ENCODE measurements at regions not wholly inside any gene's neighbourhood (a gene's known extent, or its start where the extent isn't known, plus 50 kb on each side); places are given as distances from the start of the nearest gene placed in this dataset.
"Not testable (repeated sequence)": the region's sequence is repeated elsewhere in the genome, so short reads cannot be mapped to it uniquely, and the experiment has no call there.

DNA sequence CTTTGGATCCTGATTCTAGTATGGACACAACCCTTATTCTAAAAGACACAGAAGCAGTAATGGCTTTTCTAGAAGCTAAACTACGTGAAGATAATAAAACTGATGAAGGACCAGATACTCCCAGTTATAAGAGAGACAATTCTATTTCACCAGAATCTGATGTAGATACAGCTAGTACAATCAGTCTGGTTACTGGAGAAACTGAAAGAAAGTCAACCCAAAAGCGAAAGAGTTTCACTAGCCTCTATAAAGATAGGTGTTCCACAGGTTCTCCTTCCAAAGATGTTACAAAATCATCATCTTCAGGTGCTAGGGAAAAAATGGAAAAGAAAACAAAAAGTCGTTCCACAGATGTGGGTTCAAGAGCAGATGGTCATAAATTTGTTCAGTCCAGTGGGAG is 161.5 kb upstream of the PRSS12 start:
- H3K27me3 ChIP-seq (ENCODE audit: control insufficient read depth in 1 of 2, insufficient read depth in 2 of 2, low read length in 2 of 2); H3K27ac ChIP-seq (ENCODE audit: extremely low read length, insufficient read depth, low read length); H2AFZ ChIP-seq (ENCODE audit: low read length); H3K4me3 ChIP-seq (replicated peaks in 1 of 3; ENCODE audit: insufficient read depth in 1 of 3, low read depth in 2 of 3, low read length in 3 of 3); H3K9ac ChIP-seq (ENCODE audit: insufficient read depth, low read depth, low read length); H3K4me1 ChIP-seq (ENCODE audit: insufficient read depth, low read length); H3K36me3 ChIP-seq (replicated peaks in 1 of 2; ENCODE audit: control insufficient read depth in 1 of 2, insufficient read depth in 2 of 2, low read length in 2 of 2); BruUV-seq (replicated peaks); ATAC-seq; CTCF ChIA-PET (ENCODE audit: low intra/inter-chr PET ratio, low total read pairs); in situ Hi-C loops (cut with HindIII; ENCODE audit: extremely low pct_ligation_motif_present, low pct_unique_long_range_greater_than_20kb); H3K4me2 ChIP-seq (ENCODE audit: low read depth, low read length); H4K20me1 ChIP-seq (ENCODE audit: insufficient read depth, low read length); DNase-seq (ENCODE audit: low spot score); H3K9me3 ChIP-seq (ENCODE audit: low read length); POLR2A ChIA-PET; FAIRE-seq; intact Hi-C loops (cut with micrococcal nuclease; ENCODE audit: unreplicated experiment); H3K79me2 ChIP-seq (ENCODE audit: insufficient read depth, low read length): not testable (repeated sequence)
- 0% methylated on average over 2 of the region's 3 CpGs for WGBS (ENCODE audit: low lambda C conversion rate)

DNA sequence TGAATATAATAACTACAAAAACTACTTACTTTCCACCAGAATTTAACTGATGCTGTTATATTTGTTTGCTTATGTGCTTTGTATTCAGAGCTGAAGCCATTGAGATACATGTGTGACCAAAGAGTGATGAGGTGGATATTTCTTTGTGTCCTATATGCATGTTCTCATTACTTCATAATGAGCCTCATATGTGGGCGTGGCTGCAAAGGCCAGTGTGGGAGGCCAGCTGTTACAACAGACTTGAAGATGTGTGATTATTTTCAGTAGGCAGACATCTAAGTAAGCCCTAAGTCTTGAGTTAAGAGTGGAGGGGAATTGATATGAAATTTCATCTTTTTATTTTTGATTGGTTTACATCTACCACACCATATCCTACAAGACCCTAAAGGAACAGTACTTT is 163.3 kb upstream of the PRSS12 start:
- H3K9me3 ChIP-seq (ENCODE audit: low read length); H3K4me2 ChIP-seq (ENCODE audit: low read depth, low read length); H3K36me3 ChIP-seq (replicated peaks in 1 of 2; ENCODE audit: control insufficient read depth in 1 of 2, insufficient read depth in 2 of 2, low read length in 2 of 2); CTCF ChIA-PET (ENCODE audit: low intra/inter-chr PET ratio, low total read pairs); H3K9ac ChIP-seq (ENCODE audit: insufficient read depth, low read depth, low read length); POLR2A ChIA-PET; H3K4me3 ChIP-seq (replicated peaks in 1 of 3; ENCODE audit: insufficient read depth in 1 of 3, low read depth in 2 of 3, low read length in 3 of 3); H3K4me1 ChIP-seq (ENCODE audit: insufficient read depth, low read length); in situ Hi-C loops (cut with HindIII; ENCODE audit: extremely low pct_ligation_motif_present, low pct_unique_long_range_greater_than_20kb); H3K27ac ChIP-seq (ENCODE audit: extremely low read length, insufficient read depth, low read length); DNase-seq (ENCODE audit: low spot score); intact Hi-C loops (cut with micrococcal nuclease; ENCODE audit: unreplicated experiment); H4K20me1 ChIP-seq (ENCODE audit: insufficient read depth, low read length); ATAC-seq; H3K79me2 ChIP-seq (ENCODE audit: insufficient read depth, low read length); FAIRE-seq; H3K27me3 ChIP-seq (ENCODE audit: control insufficient read depth in 1 of 2, insufficient read depth in 2 of 2, low read length in 2 of 2); H2AFZ ChIP-seq (ENCODE audit: low read length); BruUV-seq (replicated peaks): not testable (repeated sequence)
- 0% methylated on average over 1 of the region's 1 CpG for WGBS (ENCODE audit: low lambda C conversion rate)

DNA sequence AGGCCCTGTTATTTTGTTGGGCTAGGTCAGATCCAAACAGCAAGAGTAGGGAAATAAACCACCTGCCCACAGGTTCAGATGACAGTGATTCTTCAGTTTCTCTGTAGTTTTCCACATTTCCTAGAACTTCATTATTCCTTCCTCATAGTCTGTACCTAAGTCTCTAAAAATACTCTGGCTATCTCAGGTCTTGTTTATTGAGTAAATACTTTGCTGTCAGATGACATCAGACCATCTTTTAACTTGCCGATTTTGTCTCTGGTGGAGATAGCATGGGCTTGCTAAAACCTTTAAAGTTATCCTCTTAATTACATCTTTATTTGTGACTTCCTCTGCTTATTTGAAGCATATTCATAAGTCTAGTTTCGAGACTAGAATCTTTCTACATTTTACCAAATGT is 155.1 kb upstream of the METTL14 start:
- POLR2A ChIA-PET; H3K36me3 ChIP-seq (replicated peaks in 1 of 2; ENCODE audit: control insufficient read depth in 1 of 2, insufficient read depth in 2 of 2, low read length in 2 of 2); H2AFZ ChIP-seq (ENCODE audit: low read length); BruUV-seq (replicated peaks); H4K20me1 ChIP-seq (ENCODE audit: insufficient read depth, low read length); H3K4me1 ChIP-seq (ENCODE audit: insufficient read depth, low read length); H3K9me3 ChIP-seq (ENCODE audit: low read length); DNase-seq (ENCODE audit: low spot score); H3K27me3 ChIP-seq (ENCODE audit: control insufficient read depth in 1 of 2, insufficient read depth in 2 of 2, low read length in 2 of 2); ATAC-seq; H3K9ac ChIP-seq (ENCODE audit: insufficient read depth, low read depth, low read length); H3K4me2 ChIP-seq (ENCODE audit: low read depth, low read length); H3K27ac ChIP-seq (ENCODE audit: extremely low read length, insufficient read depth, low read length); H3K4me3 ChIP-seq (replicated peaks in 1 of 3; ENCODE audit: insufficient read depth in 1 of 3, low read depth in 2 of 3, low read length in 3 of 3); H3K79me2 ChIP-seq (ENCODE audit: insufficient read depth, low read length); intact Hi-C loops (cut with micrococcal nuclease; ENCODE audit: unreplicated experiment); CTCF ChIA-PET (ENCODE audit: low intra/inter-chr PET ratio, low total read pairs); in situ Hi-C loops (cut with HindIII; ENCODE audit: extremely low pct_ligation_motif_present, low pct_unique_long_range_greater_than_20kb): not testable (repeated sequence)
- 5% methylated on average over 2 of the region's 2 CpGs for WGBS (ENCODE audit: low lambda C conversion rate)
- FAIRE-seq = peak; percentile 15

DNA sequence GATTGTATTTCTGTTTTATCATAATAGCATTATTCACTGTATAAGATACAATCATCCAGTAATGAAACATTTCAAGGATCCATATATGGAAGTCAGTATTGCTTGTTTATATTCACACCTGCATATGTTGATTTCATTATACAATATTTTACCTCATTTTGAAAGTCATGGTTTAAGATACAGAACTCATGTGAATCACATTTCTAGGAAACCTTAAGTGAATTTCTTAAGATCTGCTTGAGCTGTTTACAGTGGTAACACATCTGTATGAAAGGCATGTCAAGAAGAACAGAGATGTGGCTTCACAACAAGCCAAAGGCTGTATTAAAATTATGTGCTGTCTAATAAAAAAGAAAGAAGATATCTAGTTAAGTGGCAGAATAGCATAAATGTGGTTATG is 153.2 kb upstream of the METTL14 start:
- H2AFZ ChIP-seq (ENCODE audit: low read length); H3K79me2 ChIP-seq (ENCODE audit: insufficient read depth, low read length); H3K27ac ChIP-seq (ENCODE audit: extremely low read length, insufficient read depth, low read length); DNase-seq (ENCODE audit: low spot score); intact Hi-C loops (cut with micrococcal nuclease; ENCODE audit: unreplicated experiment); H3K9ac ChIP-seq (ENCODE audit: insufficient read depth, low read depth, low read length); H3K27me3 ChIP-seq (ENCODE audit: control insufficient read depth in 1 of 2, insufficient read depth in 2 of 2, low read length in 2 of 2); H4K20me1 ChIP-seq (ENCODE audit: insufficient read depth, low read length); in situ Hi-C loops (cut with HindIII; ENCODE audit: extremely low pct_ligation_motif_present, low pct_unique_long_range_greater_than_20kb); H3K4me2 ChIP-seq (ENCODE audit: low read depth, low read length); H3K36me3 ChIP-seq (replicated peaks in 1 of 2; ENCODE audit: control insufficient read depth in 1 of 2, insufficient read depth in 2 of 2, low read length in 2 of 2); FAIRE-seq; H3K4me1 ChIP-seq (ENCODE audit: insufficient read depth, low read length); CTCF ChIA-PET (ENCODE audit: low intra/inter-chr PET ratio, low total read pairs); BruUV-seq (replicated peaks); ATAC-seq; H3K4me3 ChIP-seq (replicated peaks in 1 of 3; ENCODE audit: insufficient read depth in 1 of 3, low read depth in 2 of 3, low read length in 3 of 3); H3K9me3 ChIP-seq (ENCODE audit: low read length); POLR2A ChIA-PET: not testable (repeated sequence)

DNA sequence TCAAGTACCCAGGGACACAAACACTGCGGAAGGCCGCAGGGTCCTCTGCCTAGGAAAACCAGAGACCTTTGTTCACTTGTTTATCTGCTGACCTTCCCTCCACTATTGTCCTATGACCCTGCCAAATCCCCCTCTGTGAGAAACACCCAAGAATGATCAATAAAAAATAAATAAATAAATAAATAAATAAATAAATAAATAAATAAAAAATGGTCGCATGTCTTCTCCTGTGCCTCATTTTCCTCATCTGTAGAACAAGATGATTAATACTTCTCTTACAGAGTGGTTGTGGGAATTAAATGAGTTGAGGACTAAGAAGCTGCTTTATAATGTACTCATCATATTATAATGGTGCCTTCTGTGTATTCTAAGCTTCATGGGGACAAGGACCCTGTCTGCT is 149.4 kb upstream of the METTL14 start:
- intact Hi-C loops (cut with micrococcal nuclease; ENCODE audit: unreplicated experiment); H4K20me1 ChIP-seq (ENCODE audit: insufficient read depth, low read length); H2AFZ ChIP-seq (ENCODE audit: low read length); H3K27ac ChIP-seq (ENCODE audit: extremely low read length, insufficient read depth, low read length); H3K4me2 ChIP-seq (ENCODE audit: low read depth, low read length); H3K79me2 ChIP-seq (ENCODE audit: insufficient read depth, low read length); H3K4me3 ChIP-seq (replicated peaks in 1 of 3; ENCODE audit: insufficient read depth in 1 of 3, low read depth in 2 of 3, low read length in 3 of 3); H3K36me3 ChIP-seq (replicated peaks in 1 of 2; ENCODE audit: control insufficient read depth in 1 of 2, insufficient read depth in 2 of 2, low read length in 2 of 2); H3K27me3 ChIP-seq (ENCODE audit: control insufficient read depth in 1 of 2, insufficient read depth in 2 of 2, low read length in 2 of 2); H3K4me1 ChIP-seq (ENCODE audit: insufficient read depth, low read length); ATAC-seq; DNase-seq (ENCODE audit: low spot score); in situ Hi-C loops (cut with HindIII; ENCODE audit: extremely low pct_ligation_motif_present, low pct_unique_long_range_greater_than_20kb); H3K9ac ChIP-seq (ENCODE audit: insufficient read depth, low read depth, low read length); POLR2A ChIA-PET; H3K9me3 ChIP-seq (ENCODE audit: low read length); BruUV-seq (replicated peaks); CTCF ChIA-PET (ENCODE audit: low intra/inter-chr PET ratio, low total read pairs): not testable (repeated sequence)
- peak; percentile 34 for FAIRE-seq
- 14% methylated on average over 3 of the region's 3 CpGs for WGBS (ENCODE audit: low lambda C conversion rate)

All from HepG2 (cell line).